Keratinocyte (primary cell): ENCODE measurements at regions not wholly inside any gene's neighbourhood (a gene's known extent, or its start where the extent isn't known, plus 50 kb on each side); places are given as distances from the start of the nearest gene placed in this dataset.

Experiments
- DNase-seq: peaks from one replicate; pipeline ENCODE4 v3.0.0-alpha.2; 2011; ENCODE audit warnings: low read depth, missing footprints, low spot score
- FAIRE-seq: peaks from 2 replicates; lab custom pipeline; 2011; peaks lifted over from hg19 to GRCh38; lab: Jason Lieb, UNC
- H2AFZ ChIP-seq: 2 replicates; pipeline ENCODE4 v1.6.0; 2012; ENCODE audit warnings: low read length, control low read depth, inconsistent platforms; ENCODE audit not compliant: control insufficient read depth
- H3K27ac ChIP-seq: 2 replicates; pipeline ENCODE4 v1.5.1; 2011; ENCODE audit warnings: low read length; ENCODE audit not compliant: control insufficient read depth, insufficient read depth
- H3K27me3 ChIP-seq: 3 replicates; pipeline ENCODE4 v1.6.0; 2011; ENCODE audit warnings: low read length; ENCODE audit not compliant: control insufficient read depth, insufficient read depth; ENCODE audit errors: extremely low read depth
- H3K36me3 ChIP-seq, 2 experiments: 2 replicates in 1 of 2; 3 replicates in 1 of 2; pipeline ENCODE4 v1.5.1; 2011; ENCODE audit warnings: low read length in 2 of 2, mild to moderate bottlenecking in 1 of 2; ENCODE audit not compliant: control insufficient read depth in 2 of 2, insufficient read depth in 2 of 2; ENCODE audit errors: extremely low read depth in 1 of 2
- H3K4me1 ChIP-seq: 3 replicates; pipeline ENCODE4 v1.5.1; 2011; ENCODE audit warnings: low read length; ENCODE audit not compliant: control insufficient read depth, insufficient read depth; ENCODE audit errors: extremely low read depth
- H3K4me2 ChIP-seq: 3 replicates; pipeline ENCODE4 v1.6.0; 2011; ENCODE audit warnings: low read depth, low read length; ENCODE audit not compliant: control insufficient read depth, insufficient read depth; ENCODE audit errors: extremely low read depth
- H3K4me3 ChIP-seq, 3 experiments: fragments of 200-600 bp in 1 of 3; sonication (generic) in 1 of 3; 2 replicates in 2 of 3; 3 replicates in 1 of 3; pipeline ENCODE4 v1.5.1; 2011 to 2016; ENCODE audit warnings: low read length in 3 of 3, mild to moderate bottlenecking in 3 of 3, control low read depth in 2 of 3, inconsistent platforms in 1 of 3, low read depth in 1 of 3, mixed read lengths in 1 of 3, mixed run types in 1 of 3, moderate library complexity in 1 of 3; ENCODE audit not compliant: control insufficient read depth in 2 of 3, insufficient read depth in 2 of 3; ENCODE audit errors: extremely low read depth in 1 of 3
- H3K79me2 ChIP-seq: 2 replicates; pipeline ENCODE4 v1.6.0; 2012; ENCODE audit warnings: low read length; ENCODE audit not compliant: control insufficient read depth, insufficient read depth
- H3K9ac ChIP-seq: 3 replicates; pipeline ENCODE4 v1.6.0; 2011; ENCODE audit warnings: low read length; ENCODE audit not compliant: control insufficient read depth, insufficient read depth; ENCODE audit errors: extremely low read depth
- H3K9me1 ChIP-seq: 3 replicates; pipeline ENCODE4 v1.6.0; 2011; ENCODE audit warnings: low read length; ENCODE audit not compliant: control insufficient read depth, insufficient read depth; ENCODE audit errors: extremely low read depth
- H3K9me3 ChIP-seq: 2 replicates; pipeline ENCODE4 v1.5.1; 2012; ENCODE audit warnings: low read depth, low read length; ENCODE audit not compliant: control insufficient read depth
- H4K20me1 ChIP-seq: 3 replicates; pipeline ENCODE4 v1.6.0; 2011; ENCODE audit warnings: low read length; ENCODE audit not compliant: control insufficient read depth, insufficient read depth; ENCODE audit errors: extremely low read depth
- CTCF ChIP-seq, 3 experiments: IDR thresholded peaks in 1 of 3; conservative IDR thresholded peaks in 1 of 3; optimal IDR thresholded peaks in 1 of 3; 2 replicates in 2 of 3; 3 replicates in 1 of 3; pipeline versions ENCODE3 to v1.5.1; 2011; ENCODE audit warnings: low read length in 3 of 3, mild to moderate bottlenecking in 3 of 3, moderate library complexity in 2 of 3, control low read depth in 1 of 3, inconsistent platforms in 1 of 3; ENCODE audit not compliant: insufficient read depth in 2 of 3; ENCODE audit errors: extremely low read depth in 1 of 3
- EZH2 ChIP-seq: IDR thresholded peaks from one replicate; pipeline ENCODE4 v1.6.1; 2012; ENCODE audit warnings: inconsistent platforms, mild to moderate bottlenecking, low read length, moderate library complexity
- dilution Hi-C: fragments of 300-500 bp; cut with MboI; formaldehyde crosslinking; loops from one replicate; pipeline ENCODE4 v1.7.0; 2020; ENCODE audit warnings: low sequenced_read_pairs; ENCODE audit not compliant: extremely low pct_ligation_motif_present

- no peak overlapping the region for H3K4me3 ChIP-seq
- H4K20me1 ChIP-seq, result no peaks in the 10 kb centered on the region
- H3K9ac ChIP-seq, result no peak overlapping the region
- FAIRE-seq (no peak), DNase-seq (no peak)
- H3K4me2 ChIP-seq, result no peak overlapping the region
- no peaks in the 10 kb centered on the region for H3K9me1 ChIP-seq
- TF ChIP-seq CTCF (optimal IDR thresholded peaks at IDR 0.05 in 1 of 3, IDR thresholded peaks at IDR 0.05 in 1 of 3, conservative IDR thresholded peaks at IDR 0.05 in 1 of 3; ENCODE audit: extremely low read depth in 1 of 3, insufficient read depth in 2 of 3, low read length in 3 of 3) (no peak), EZH2 (no peak)
- H3K27ac ChIP-seq, result no peak overlapping the region
- no peaks in the 10 kb centered on the region for H3K27me3 ChIP-seq
- H3K79me2 ChIP-seq, result no peaks in the 10 kb centered on the region
- no peaks in the 10 kb centered on the region for H3K36me3 ChIP-seq
- no peaks in the 10 kb centered on the region for H3K9me3 ChIP-seq
- H3K4me1 ChIP-seq, result no peaks in the 10 kb centered on the region
- no peak overlapping the region for H2AFZ ChIP-seq
- dilution Hi-C loops, result no loop called here
Observed at GRCh38 chr6:47376930-47377329, 67.2 kb upstream of the TNFRSF21 start.

DNA sequence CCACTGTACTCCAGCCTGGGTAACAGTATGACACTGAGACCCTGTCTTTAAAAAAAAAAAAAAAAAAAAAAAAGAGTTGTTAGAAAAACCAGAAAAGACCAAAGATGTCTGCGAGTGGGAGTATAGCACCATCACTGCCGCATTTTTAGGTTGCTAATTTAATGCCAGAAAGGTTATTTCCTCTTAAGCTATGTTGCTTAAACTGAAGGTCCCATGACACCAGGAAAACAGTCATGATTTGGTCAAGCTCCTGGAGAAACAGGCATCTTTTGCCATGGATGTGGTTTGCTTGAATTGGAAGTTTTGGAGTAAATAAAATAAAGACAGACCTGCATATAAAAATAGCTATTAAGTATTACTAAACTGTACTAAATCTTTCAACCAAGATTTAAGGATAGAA is 68.3 kb upstream of the TNFRSF21 start:
- Histone ChIP-seq H3K9me1 (no peaks in the 10 kb centered on the region), H3K79me2 (no peaks in the 10 kb centered on the region), H3K27me3 (no peaks in the 10 kb centered on the region), H3K4me2 (no peak overlapping the region), H3K9ac (no peak overlapping the region), H3K9me3 (no peaks in the 10 kb centered on the region), H4K20me1 (no peaks in the 10 kb centered on the region), H3K4me1 (no peaks in the 10 kb centered on the region), H2AFZ (no peak overlapping the region), H3K4me3 (no peak overlapping the region), H3K27ac (no peak overlapping the region), H3K36me3 (no peaks in the 10 kb centered on the region)
- FAIRE-seq (no peak), DNase-seq (no peak)
- TF ChIP-seq EZH2 (no peak), CTCF (optimal IDR thresholded peaks at IDR 0.05 in 1 of 3, IDR thresholded peaks at IDR 0.05 in 1 of 3, conservative IDR thresholded peaks at IDR 0.05 in 1 of 3; ENCODE audit: extremely low read depth in 1 of 3, insufficient read depth in 2 of 3, low read length in 3 of 3) (no peak)
- dilution Hi-C loops, result no loop called here
